Esophagus muscularis mucosa (tissue), 4 donors: ENCODE measurements at regions not wholly inside any gene's neighbourhood (a gene's known extent, or its start where the extent isn't known, plus 50 kb on each side); places are given as distances from the start of the nearest gene placed in this dataset.

Experiments used
- DNase-seq: peaks from one replicate; pipeline ENCODE4 v3.0.0-alpha.2; 2017; ENCODE audit errors: extremely low spot score
- H3K27ac ChIP-seq, 4 donors: fragments of 200-600 bp; sonication (generic); replicated peaks in 1 of 4; 1 replicate in 3 of 4; 2 replicates in 1 of 4; pipeline ENCODE4 v1.5.1; 2016 to 2019; ENCODE audit warnings: mild to moderate bottlenecking in 1 of 4
- H3K27me3 ChIP-seq, 4 donors: fragments of 200-600 bp; sonication (generic); one replicate each; pipeline versions ENCODE4 v1.5.1 to v1.6.0; 2016 to 2019
- H3K36me3 ChIP-seq, 4 donors: fragments of 200-600 bp; sonication (generic); one replicate each; pipeline ENCODE4 v1.5.1; 2016 to 2019
- H3K4me1 ChIP-seq, 4 donors: fragments of 200-600 bp; sonication (generic); one replicate each; pipeline ENCODE4 v1.5.1; 2016 to 2019
- H3K4me3 ChIP-seq, 4 donors: fragments of 200-600 bp; sonication (generic); 1 replicate in 2 of 4; 2 replicates in 2 of 4; pipeline ENCODE4 v1.5.1; 2016 to 2019; ENCODE audit warnings: mild to moderate bottlenecking in 4 of 4, moderate library complexity in 1 of 4
- H3K9me3 ChIP-seq, 4 donors: fragments of 200-600 bp; sonication (generic); 1 replicate in 3 of 4; 2 replicates in 1 of 4; pipeline ENCODE4 v1.5.1; 2016 to 2019
- EP300 ChIP-seq: sonication (generic); formaldehyde crosslinking; IDR thresholded peaks from one replicate; pipeline ENCODE4 v1.6.1; 2017; ENCODE audit warnings: antibody characterized with exemption
- POLR2A ChIP-seq: fragments of 450-650 bp; IDR thresholded peaks from one replicate; pipeline ENCODE4 v1.6.1; 2017; ENCODE audit warnings: antibody characterized with exemption, moderate library complexity, mild to moderate bottlenecking, low read depth
- POLR2AphosphoS5 ChIP-seq, 2 donors: sonication (generic); formaldehyde crosslinking; IDR thresholded peaks; one replicate each; pipeline ENCODE4 v1.6.1; 2017; ENCODE audit warnings: antibody characterized with exemption in 2 of 2
- WGBS: methylation state at CpG from one replicate; pipeline ENCODE4 v1.1.5; 2018; 5-methylcytosine and 5-hydroxymethylcytosine counted together
- intact Hi-C: fragments of 100-400 bp; cut with DNase I; formaldehyde crosslinking; loops from one replicate; pipeline ENCODE4 v1.15.1; 2023
- TF ChIP-seq, protein P1 (sequence below), 3 experiments: fragments of 200-600 bp in 2 of 3; fragments of 450-650 bp in 1 of 3; sonication (generic) in 2 of 3; IDR thresholded peaks; one replicate each; pipeline ENCODE4 v1.5.1; 2017 to 2019; ENCODE audit warnings: antibody characterized with exemption in 3 of 3, mild to moderate bottlenecking in 2 of 3, moderate library complexity in 1 of 3

DNA sequence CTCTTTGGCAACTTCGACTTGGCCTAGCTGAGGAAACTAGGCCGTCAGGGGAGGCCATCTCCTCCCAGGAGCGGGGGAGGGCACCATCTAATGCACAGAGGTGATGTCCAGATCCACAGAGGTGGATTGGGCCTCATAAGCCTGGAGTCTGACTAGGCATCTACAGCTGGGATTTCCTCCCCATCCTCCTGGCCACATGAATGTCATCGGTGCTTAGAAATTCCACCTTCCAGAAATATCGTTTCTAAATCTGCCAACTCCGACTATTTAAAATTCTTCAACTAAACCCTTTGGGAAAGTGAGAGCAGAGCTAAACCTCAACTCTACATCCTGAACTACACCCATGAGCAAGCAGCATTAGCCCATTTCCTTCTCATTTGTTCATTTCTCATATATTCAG lies 118.7 kb downstream of the WNT5A start:
- Histone ChIP-seq H3K4me3 (no peak overlapping the region), H3K4me1 (peaks cover 0 to 23% (median 21%) of the 10 kb centered on the region in 4 donors), H3K27me3 (no peaks in the 10 kb centered on the region), H3K9me3 (no peaks in the 10 kb centered on the region), H3K27ac (peak overlapping the region in 1 of 4 donors; percentile 53), H3K36me3 (no peaks in the 10 kb centered on the region)
- no peak for TF ChIP-seq EP300
- TF ChIP-seq, protein P1, sequence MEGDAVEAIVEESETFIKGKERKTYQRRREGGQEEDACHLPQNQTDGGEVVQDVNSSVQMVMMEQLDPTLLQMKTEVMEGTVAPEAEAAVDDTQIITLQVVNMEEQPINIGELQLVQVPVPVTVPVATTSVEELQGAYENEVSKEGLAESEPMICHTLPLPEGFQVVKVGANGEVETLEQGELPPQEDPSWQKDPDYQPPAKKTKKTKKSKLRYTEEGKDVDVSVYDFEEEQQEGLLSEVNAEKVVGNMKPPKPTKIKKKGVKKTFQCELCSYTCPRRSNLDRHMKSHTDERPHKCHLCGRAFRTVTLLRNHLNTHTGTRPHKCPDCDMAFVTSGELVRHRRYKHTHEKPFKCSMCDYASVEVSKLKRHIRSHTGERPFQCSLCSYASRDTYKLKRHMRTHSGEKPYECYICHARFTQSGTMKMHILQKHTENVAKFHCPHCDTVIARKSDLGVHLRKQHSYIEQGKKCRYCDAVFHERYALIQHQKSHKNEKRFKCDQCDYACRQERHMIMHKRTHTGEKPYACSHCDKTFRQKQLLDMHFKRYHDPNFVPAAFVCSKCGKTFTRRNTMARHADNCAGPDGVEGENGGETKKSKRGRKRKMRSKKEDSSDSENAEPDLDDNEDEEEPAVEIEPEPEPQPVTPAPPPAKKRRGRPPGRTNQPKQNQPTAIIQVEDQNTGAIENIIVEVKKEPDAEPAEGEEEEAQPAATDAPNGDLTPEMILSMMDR (IDR thresholded peaks at IDR 0.05) = no peak
- TF ChIP-seq POLR2A = no peak
- no peak for TF ChIP-seq POLR2AphosphoS5 (IDR thresholded peaks at IDR 0.05)
- intact Hi-C loops = no loop called here
- DNase-seq = no peak
- 86% methylated on average over 6 of the region's 6 CpGs for WGBS

DNA sequence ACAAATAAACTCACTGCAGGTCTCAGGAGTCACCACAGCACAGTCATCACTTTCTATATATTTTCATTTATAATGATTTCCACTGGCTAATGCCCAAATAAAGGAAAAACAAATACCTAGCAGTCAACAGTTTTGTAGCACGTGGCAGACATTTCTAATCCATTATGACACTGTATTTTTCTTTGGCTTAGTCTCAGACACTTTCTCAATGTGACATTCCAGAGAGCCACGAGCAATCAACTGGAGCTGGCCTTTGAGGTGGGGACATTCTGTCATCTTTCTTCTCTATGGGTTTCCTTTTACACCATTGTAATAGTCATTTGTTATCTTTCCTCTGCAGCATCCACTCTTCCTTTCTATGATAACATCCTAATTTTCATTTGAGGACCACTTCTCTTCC lies 119.7 kb downstream of the WNT5A start:
- Histone ChIP-seq H3K9me3 (no peaks in the 10 kb centered on the region), H3K4me1 (peaks cover 0 to 23% (median 21%) of the 10 kb centered on the region in 4 donors), H3K27ac (no peak overlapping the region), H3K4me3 (no peak overlapping the region), H3K36me3 (no peaks in the 10 kb centered on the region), H3K27me3 (no peaks in the 10 kb centered on the region)
- intact Hi-C loops = no loop called here
- WGBS = 78% methylated on average over 2 of the region's 2 CpGs
- DNase-seq = no peak
- TF ChIP-seq, protein P1 (IDR thresholded peaks at IDR 0.05) = no peak
- TF ChIP-seq POLR2AphosphoS5 (IDR thresholded peaks at IDR 0.05) (no peak), POLR2A (no peak), EP300 (no peak)

DNA sequence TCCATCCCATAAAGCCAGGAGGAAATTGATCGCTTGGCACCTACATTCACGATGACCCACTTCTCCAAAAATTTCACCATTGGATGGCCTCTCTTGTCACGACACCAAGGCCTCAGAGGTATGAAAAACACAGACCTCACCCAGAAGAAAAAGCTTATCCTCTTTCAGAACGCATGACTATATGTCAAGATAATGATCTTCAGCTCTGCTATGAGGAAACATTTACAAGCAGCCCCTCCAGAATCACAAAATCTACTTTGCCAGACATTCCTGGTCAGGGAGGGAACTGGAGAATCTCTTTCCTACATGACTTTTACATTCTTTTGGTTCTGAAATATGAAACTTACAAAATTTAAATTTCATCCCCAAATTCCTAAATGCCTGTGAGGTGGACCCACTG lies 122.7 kb downstream of the WNT5A start:
- H3K4me3 ChIP-seq = no peak overlapping the region
- H3K4me1 ChIP-seq = peaks cover 0 to 23% (median 15%) of the 10 kb centered on the region in 4 donors
- DNase-seq = no peak
- WGBS = 89% methylated on average over 4 of the region's 4 CpGs
- H3K9me3 ChIP-seq = no peaks in the 10 kb centered on the region
- no peak for TF ChIP-seq EP300
- no peak for TF ChIP-seq POLR2AphosphoS5 (IDR thresholded peaks at IDR 0.05)
- intact Hi-C loops = no loop called here
- H3K27me3 ChIP-seq = no peaks in the 10 kb centered on the region
- no peak overlapping the region for H3K27ac ChIP-seq
- H3K36me3 ChIP-seq = no peaks in the 10 kb centered on the region

DNA sequence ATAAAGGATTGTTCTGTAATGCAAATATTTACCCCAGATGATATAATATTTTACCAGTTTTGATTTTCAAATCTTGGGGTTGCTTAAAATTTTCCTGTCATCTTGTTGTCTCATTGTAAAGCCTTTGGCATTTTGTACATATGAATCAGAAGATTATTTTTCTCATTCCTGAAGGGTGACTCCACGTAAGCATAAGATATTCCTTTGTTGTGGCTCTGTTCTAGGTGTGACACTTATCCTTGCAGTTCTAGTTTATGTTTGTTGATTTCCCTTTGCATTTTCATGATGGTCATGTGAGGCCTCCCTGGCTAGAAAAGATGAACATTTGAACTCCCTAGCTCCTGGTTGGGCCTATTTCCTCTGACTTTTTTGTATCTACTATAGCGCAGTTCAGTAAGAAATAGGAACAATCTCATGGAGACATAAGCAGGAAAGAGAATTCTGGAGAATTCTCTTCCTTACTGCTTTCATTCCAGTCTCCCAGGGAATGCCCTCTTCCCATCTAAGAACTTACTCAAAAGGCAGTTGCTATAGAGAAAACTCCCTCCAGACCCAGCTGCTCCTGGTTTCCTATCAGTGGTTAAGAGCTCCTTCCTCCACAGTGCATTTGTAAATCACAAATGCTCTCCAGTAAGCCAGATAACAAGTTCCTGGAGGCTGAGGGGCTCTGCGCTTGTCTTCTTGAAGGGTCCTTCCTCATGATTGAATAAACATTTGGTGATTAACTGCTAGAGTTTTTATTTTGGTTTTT lies 124.7 kb downstream of the WNT5A start:
- TF ChIP-seq EP300 (no peak), POLR2A (no peak), POLR2AphosphoS5 (IDR thresholded peaks at IDR 0.05) (no peak)
- TF ChIP-seq, protein P1 (IDR thresholded peaks at IDR 0.05) = no peak
- H3K27me3 ChIP-seq = no peaks in the 10 kb centered on the region
- H3K4me1 ChIP-seq = peaks cover 0 to 9% (median 2%) of the 10 kb centered on the region in 4 donors
- intact Hi-C loops = no loop called here
- H3K36me3 ChIP-seq = no peaks in the 10 kb centered on the region
- no peak overlapping the region for H3K27ac ChIP-seq
- no peak for DNase-seq
- H3K9me3 ChIP-seq = no peaks in the 10 kb centered on the region
- 91% methylated on average over 3 of the region's 3 CpGs for WGBS
- no peak overlapping the region for H3K4me3 ChIP-seq

DNA sequence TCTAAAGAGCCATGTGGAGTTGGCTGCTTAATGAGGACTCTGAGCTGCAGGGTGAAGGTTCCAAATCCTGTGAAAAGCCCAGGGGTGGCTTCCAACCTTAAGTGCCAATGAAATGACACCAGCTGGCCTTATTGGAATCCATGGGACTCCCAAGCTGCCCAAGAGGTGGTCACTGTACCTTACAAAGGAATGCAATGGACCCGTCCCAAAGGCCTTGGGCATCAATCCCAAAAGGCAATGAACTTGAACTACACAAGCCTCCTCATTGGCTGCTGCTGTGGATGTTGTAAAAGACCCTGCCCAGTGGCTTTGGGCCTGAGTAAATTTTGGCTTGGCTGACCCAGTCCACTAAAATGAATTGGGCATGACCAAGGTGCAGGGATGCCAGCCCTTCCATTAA lies 129.3 kb downstream of the WNT5A start:
- DNase-seq = no peak
- no peak overlapping the region for H3K27ac ChIP-seq
- no peak overlapping the region for H3K4me3 ChIP-seq
- intact Hi-C loops = no loop called here
- TF ChIP-seq POLR2AphosphoS5 (IDR thresholded peaks at IDR 0.05) (no peak), POLR2A (no peak), EP300 (no peak)
- TF ChIP-seq, protein P1 (IDR thresholded peaks at IDR 0.05) = no peak
- H3K36me3 ChIP-seq = no peaks in the 10 kb centered on the region
- peaks cover 0 to 9% (median 2%) of the 10 kb centered on the region in 4 donors for H3K4me1 ChIP-seq
- H3K9me3 ChIP-seq = no peaks in the 10 kb centered on the region
- H3K27me3 ChIP-seq = no peaks in the 10 kb centered on the region
- 86% methylated on average over 1 of the region's 1 CpG for WGBS
